Heart left ventricle (tissue), 16 donors: ENCODE measurements at regions not wholly inside any gene's neighbourhood (a gene's known extent, or its start where the extent isn't known, plus 50 kb on each side); places are given as distances from the start of the nearest gene placed in this dataset.
A peak's percentile ranks its signal among the peaks of the same experiment; 100 is the strongest.

Source experiments
- ATAC-seq, 4 donors: fragments of 200-7000 bp; cut with Tn5 transposase; one replicate each; pipeline ENCODE4 v1.9.1; 2020 to 2022; ENCODE audit warnings: moderate library complexity in 4 of 4, mild to moderate bottlenecking in 3 of 4, moderate number of reproducible peaks in 1 of 4
- DNase-seq, 5 donors: peaks; one replicate each; pipeline ENCODE4 v3.0.0-alpha.2; 2020
- H3K27ac ChIP-seq, 12 donors: fragments of 200-600 bp; sonication (generic) in 4 of 12; one replicate each; pipeline versions ENCODE4 v1.5.0 to v1.8.0; 2016 to 2022; ENCODE audit warnings: mild to moderate bottlenecking in 2 of 12
- H3K27me3 ChIP-seq, 9 donors: fragments of 200-600 bp; sonication (generic) in 2 of 9; one replicate each; pipeline versions ENCODE4 v1.5.1 to v1.8.0; 2016 to 2022; ENCODE audit warnings: mild to moderate bottlenecking in 3 of 9
- H3K36me3 ChIP-seq, 9 donors: fragments of 200-600 bp; sonication (generic) in 2 of 9; one replicate each; pipeline versions ENCODE4 v1.5.0 to v1.8.0; 2018 to 2022; ENCODE audit warnings: mild to moderate bottlenecking in 2 of 9
- H3K4me1 ChIP-seq, 12 donors: fragments of 200-600 bp; sonication (generic) in 4 of 12; one replicate each; pipeline versions ENCODE4 v1.5.0 to v1.8.0; 2016 to 2022; ENCODE audit warnings: mild to moderate bottlenecking in 3 of 12
- H3K4me3 ChIP-seq, 12 donors: fragments of 200-600 bp; sonication (generic) in 4 of 12; one replicate each; pipeline versions ENCODE4 v1.5.0 to v1.8.0; 2017 to 2022; ENCODE audit warnings: mild to moderate bottlenecking in 9 of 12, moderate library complexity in 4 of 12
- H3K9me3 ChIP-seq, 12 donors: fragments of 200-600 bp; sonication (generic) in 4 of 12; one replicate each; pipeline versions ENCODE4 v1.5.0 to v1.8.0; 2016 to 2022; ENCODE audit warnings: mild to moderate bottlenecking in 1 of 12
- CTCF ChIP-seq, 12 donors: fragments of 200-600 bp; sonication (generic) in 4 of 12; IDR thresholded peaks; one replicate each; pipeline versions ENCODE4 v1.5.0 to v1.8.0; 2018 to 2022; ENCODE audit warnings: antibody characterized with exemption in 12 of 12, mild to moderate bottlenecking in 5 of 12
- POLR2A ChIP-seq, 2 donors: fragments of 450-650 bp; IDR thresholded peaks; one replicate each; pipeline ENCODE4 v1.6.1; 2017; ENCODE audit warnings: antibody characterized with exemption in 2 of 2, mild to moderate bottlenecking in 2 of 2, moderate library complexity in 2 of 2
- WGBS, 4 donors: extraction: QIAGEN DNeasy Blood & Tissue Kit in 2 of 4; methylation state at CpG; one replicate each; pipeline versions ENCODE4 v1.1.5 to v1.1.7; 2013 to 2018; 5-methylcytosine and 5-hydroxymethylcytosine counted together
- intact Hi-C, 10 donors: fragments of 100-400 bp; cut with DNase I; formaldehyde crosslinking; loops; one replicate each; pipeline versions ENCODE4 v1.11.1 to v1.14.2; 2022
- donor health status: ischemic (EF 13 %, LVEDD 7.1; RV severe dilation, severe dysfunction).
- donor health status: healthy with polysubstance abuse.
- donor health status: DM: no; HTN: yes; CAD: no.
- donor health status: DM: no; HTN: no; CAD: no.
- donor health status: ischemic (EF 25% LVEDD 6.9; RV normal size, moderate dysfunction).
- donor health status: ischemic (EF 25% LVEDD 5.7; RV mildly dilated, moderate dysfunction).
- donor health status: healthy.
- donor health status: DM: yes; HTN: yes; CAD: no.
- donor health status: ischemic (EF 35%, LVEDD 5.7; RV mildly dilated, moderate dysfunction).
- donor health status: nonischemic (EF 11% LVEDD 7.7; RV severe dilation, severe dysfunction).
- donor health status: DM: yes; HTN: yes; CAD: no.
- donor health status: PGD.
- donor health status: ischemic (EF 29% LVEDD 5.4; RV normal size, mild dysfunction).
- donor health status: nonischemic (EF 23%, LVEDD 6.1; RV moderate dilation, normal function).

GRCh38 chr5:86879086-86879485 lies 261.3 kb downstream of the COX7C start:
- no peaks in the 10 kb centered on the region for H3K27me3 ChIP-seq
- peaks cover 0 to 10% (median 0%) of the 10 kb centered on the region in 12 donors for H3K4me1 ChIP-seq
- H3K27ac ChIP-seq = no peak overlapping the region
- no peak for ATAC-seq
- no peaks in the 10 kb centered on the region for H3K9me3 ChIP-seq
- TF ChIP-seq CTCF (IDR thresholded peaks at IDR 0.05) (no peak), POLR2A (IDR thresholded peaks at IDR 0.05) (no peak)
- DNase-seq = no peak
- intact Hi-C loops = loop anchor here in 1 of 10 donors (5.0 kb wide), 1 partner anchor 88 kb away; no protein-coding TSS in a partner anchor
- no peaks in the 10 kb centered on the region for H3K36me3 ChIP-seq
- H3K4me3 ChIP-seq = no peak overlapping the region

GRCh38 chr5:86880344-86880743 lies 262.6 kb downstream of the COX7C start:
- intact Hi-C loops = loop anchor here in 9 of 10 donors (2.0 to 10.0 kb wide), 4 partner anchors 84 to 134 kb away; no protein-coding TSS in a partner anchor
- Histone ChIP-seq H3K4me3 (no peak overlapping the region), H3K27ac (no peak overlapping the region), H3K27me3 (no peaks in the 10 kb centered on the region), H3K4me1 (peaks cover 0 to 10% (median 0%) of the 10 kb centered on the region in 12 donors), H3K9me3 (no peaks in the 10 kb centered on the region), H3K36me3 (no peaks in the 10 kb centered on the region)
- WGBS, 4 donors = 52 to 58% (median 56%) methylated on average over 4 of the region's 4 CpGs
- ATAC-seq (no peak), DNase-seq (no peak)
- TF ChIP-seq CTCF (IDR thresholded peaks at IDR 0.05) (no peak), POLR2A (IDR thresholded peaks at IDR 0.05) (no peak)

GRCh38 chr5:86880785-86881492 lies 263.2 kb downstream of the COX7C start:
- peak in 2 of 5 donors; percentile 31 to 32 for DNase-seq
- 23 to 35% (median 24%) methylated on average over 3 of the region's 3 CpGs for WGBS, 4 donors
- no peaks in the 10 kb centered on the region for H3K27me3 ChIP-seq
- no peak overlapping the region for H3K4me3 ChIP-seq
- peak overlapping the region in 2 of 12 donors; percentile 18 to 35 for H3K27ac ChIP-seq
- peak; percentile 61 to 97 (median 96) for ATAC-seq
- H3K9me3 ChIP-seq = no peaks in the 10 kb centered on the region
- no peaks in the 10 kb centered on the region for H3K36me3 ChIP-seq
- peaks cover 0 to 10% (median 0%) of the 10 kb centered on the region in 12 donors for H3K4me1 ChIP-seq
- intact Hi-C loops = loop anchor here in 9 of 10 donors (2.0 to 10.0 kb wide), 4 partner anchors 84 to 134 kb away; no protein-coding TSS in a partner anchor
- no peak for TF ChIP-seq POLR2A (IDR thresholded peaks at IDR 0.05)
- TF ChIP-seq CTCF (IDR thresholded peaks at IDR 0.05) = peak; percentile 21 to 74 (median 54)

GRCh38 chr5:86881493-86882090 lies 263.9 kb downstream of the COX7C start:
- Histone ChIP-seq H3K36me3 (no peaks in the 10 kb centered on the region), H3K27me3 (no peaks in the 10 kb centered on the region), H3K27ac (peak overlapping the region in 3 of 12 donors; percentile 22 to 35 (median 35)), H3K9me3 (no peaks in the 10 kb centered on the region), H3K4me1 (peaks cover 0 to 10% (median 0%) of the 10 kb centered on the region in 12 donors), H3K4me3 (no peak overlapping the region)
- DNase-seq (no peak), ATAC-seq (peak in 2 of 4 donors; percentile 26 to 52)
- intact Hi-C loops = loop anchor here in 9 of 10 donors (2.0 to 10.0 kb wide), 4 partner anchors 83 to 133 kb away; no protein-coding TSS in a partner anchor
- 55 to 75% (median 65%) methylated on average over 1 of the region's 1 CpG for WGBS, 4 donors
- TF ChIP-seq POLR2A (IDR thresholded peaks at IDR 0.05) (no peak), CTCF (IDR thresholded peaks at IDR 0.05) (no peak)
